ENCODE measurements at regions not wholly inside any gene's neighbourhood (a gene's known extent, or its start where the extent isn't known, plus 50 kb on each side); places are given as distances from the start of the nearest gene placed in this dataset.

DNA sequence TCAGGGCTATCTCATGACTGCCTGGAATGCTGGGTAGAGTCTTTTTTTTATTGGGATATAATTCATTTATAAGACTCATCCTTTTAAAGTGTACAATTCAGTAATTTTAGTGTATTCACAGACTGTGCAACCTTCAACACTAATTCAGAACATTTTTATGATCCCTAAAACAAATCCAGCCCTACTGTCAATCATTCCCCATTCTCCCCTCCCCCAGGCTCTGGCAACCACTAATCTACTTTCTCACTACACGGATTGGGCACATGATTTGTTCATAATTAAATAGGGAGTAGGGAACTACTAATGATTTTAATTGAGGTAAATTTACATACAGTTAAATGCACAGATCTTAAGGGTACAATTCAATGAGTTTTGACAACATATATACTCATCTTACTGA, 225.7 kb downstream of the CDCA7 start:
- no peak for ATAC-seq
- WGBS (ENCODE audit: missing lambda C conversion rate), result 88% methylated on average over 1 of the region's 1 CpG
- DNase-seq (ENCODE audit: low read depth in 1 of 2, low spot score in 1 of 2), result no peak
- Histone ChIP-seq H3K9me3 (no peaks in the 10 kb centered on the region), H3K4me2 (no peak overlapping the region), H3K4me3 (no peak overlapping the region), H3K27ac (no peak overlapping the region), H3K4me1 (0 out of 3 replicates have a peak, but pooled peaks cover 5% of the 10 kb centered on the region)
- CTCF ChIA-PET, result interaction anchor here (0.6 kb wide), 1 partner anchor 743 kb away, joined by 3 read pairs; no protein-coding TSS in a partner anchor
- FAIRE-seq, result no peak
- TF ChIP-seq EHMT2 (IDR thresholded peaks at IDR 0.05; ENCODE audit: low read depth), result no peak
- no peak for TF ChIP-seq HEYL (CRISPR knock-in tag; IDR thresholded peaks at IDR 0.05)
- TF ChIP-seq SREBF2 (IDR thresholded peaks at IDR 0.05), result no peak
- TF ChIP-seq ZC3H11A (IDR thresholded peaks at IDR 0.05), result no peak
- POLR2A ChIA-PET, result no interaction called here

DNA sequence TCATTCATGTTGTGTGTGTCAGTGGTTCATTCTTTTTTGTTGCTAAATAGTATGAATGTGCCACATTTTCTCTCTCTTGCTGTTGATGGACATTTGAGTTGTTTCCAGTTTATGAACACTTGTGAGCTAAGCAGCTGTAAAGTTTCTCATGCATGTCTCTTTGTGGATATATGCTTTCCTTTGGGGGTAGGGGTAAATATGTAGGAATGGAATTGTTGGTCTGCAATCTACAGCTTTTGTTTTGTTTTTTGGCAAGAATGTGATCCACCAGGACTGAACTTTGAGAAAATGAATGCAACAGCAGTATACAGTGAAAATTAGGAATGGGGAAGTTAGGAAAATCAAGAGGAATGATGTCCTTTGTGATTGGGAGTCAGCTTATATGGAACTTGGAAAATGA, 226.3 kb downstream of the CDCA7 start:
- Histone ChIP-seq H3K4me1 (0 out of 3 replicates have a peak, but pooled peaks cover 5% of the 10 kb centered on the region), H3K27ac (no peak overlapping the region), H3K9me3 (no peaks in the 10 kb centered on the region), H3K4me3 (no peak overlapping the region), H3K4me2 (no peak overlapping the region)
- TF ChIP-seq ESRRA (IDR thresholded peaks at IDR 0.05; ENCODE audit: borderline replicate concordance, low read length) (no peak), JUN (IDR thresholded peaks at IDR 0.05) (no peak), BHLHE40 (IDR thresholded peaks at IDR 0.05; ENCODE audit: low read depth, low read length) (no peak), HOXB13 (CRISPR knock-in tag; IDR thresholded peaks at IDR 0.05; ENCODE audit: low read depth) (no peak), TP53 (CRISPR knock-in tag; IDR thresholded peaks at IDR 0.05) (no peak), SREBF2 (IDR thresholded peaks at IDR 0.05) (no peak)
- POLR2A ChIA-PET, result no interaction called here
- DNase-seq (ENCODE audit: low read depth in 1 of 2, low spot score in 1 of 2), result no peak
- no peak for FAIRE-seq
- no peak for ATAC-seq
- CTCF ChIA-PET, result no interaction called here

DNA sequence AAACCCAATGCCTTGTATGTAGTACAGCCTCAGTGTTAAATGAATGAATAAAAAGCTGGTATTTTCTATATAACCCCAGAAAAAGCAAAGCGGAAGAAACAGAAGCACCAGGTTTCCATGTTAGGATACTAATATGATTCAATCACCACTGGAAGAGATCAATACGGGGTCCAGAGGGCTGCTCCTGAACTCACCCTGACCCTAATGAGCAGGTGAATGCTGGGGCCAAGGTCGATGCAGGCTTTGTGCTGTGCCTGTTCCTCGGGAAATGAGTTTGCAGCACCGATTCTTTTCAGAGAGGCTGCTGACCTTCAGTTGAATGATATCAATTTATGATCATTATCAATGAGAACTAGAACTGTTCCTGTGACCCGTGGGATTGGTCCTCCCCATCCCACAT, 228.5 kb downstream of the CDCA7 start:
- H3K27ac ChIP-seq, result no peak overlapping the region
- ChIA-PET POLR2A (no interaction called here), CTCF (interaction anchor here (1.2 kb wide), 1 partner anchor 134 kb away, joined by 3 read pairs; no protein-coding TSS in a partner anchor)
- TF ChIP-seq HOXA7 (CRISPR knock-in tag; IDR thresholded peaks at IDR 0.05) (no peak), JUNB (IDR thresholded peaks at IDR 0.05) (no peak), CHD2 (IDR thresholded peaks at IDR 0.05; ENCODE audit: low read length, partially characterized antibody) (no peak), RARB (CRISPR knock-in tag; IDR thresholded peaks at IDR 0.05) (no peak), RAD21 (conservative IDR thresholded peaks at IDR 0.05 in 1 of 2, IDR thresholded peaks at IDR 0.05 in 1 of 2) (no peak), HDAC2 (IDR thresholded peaks at IDR 0.05) (no peak), ESRRA (IDR thresholded peaks at IDR 0.05; ENCODE audit: borderline replicate concordance, low read length) (no peak), EHF (CRISPR knock-in tag; IDR thresholded peaks at IDR 0.05) (no peak), NFE2L2 (conservative IDR thresholded peaks at IDR 0.05; ENCODE audit: low read length) (no peak), ZC3H11A (IDR thresholded peaks at IDR 0.05) (no peak), SMC3 (IDR thresholded peaks at IDR 0.05) (no peak), PHF8 (IDR thresholded peaks at IDR 0.05; ENCODE audit: borderline replicate concordance, low read depth) (no peak), MAZ (IDR thresholded peaks at IDR 0.05; ENCODE audit: borderline replicate concordance, low read depth, low read length) (no peak), HOXB5 (CRISPR knock-in tag; IDR thresholded peaks at IDR 0.05) (no peak), ZSCAN20 (CRISPR knock-in tag; IDR thresholded peaks at IDR 0.05) (no peak), POLR2AphosphoS2 (conservative IDR thresholded peaks at IDR 0.05; ENCODE audit: low read length) (no peak), RNF2 (IDR thresholded peaks at IDR 0.05; ENCODE audit: borderline replicate concordance, low read depth) (no peak)
- TF ChIP-seq, protein P1, sequence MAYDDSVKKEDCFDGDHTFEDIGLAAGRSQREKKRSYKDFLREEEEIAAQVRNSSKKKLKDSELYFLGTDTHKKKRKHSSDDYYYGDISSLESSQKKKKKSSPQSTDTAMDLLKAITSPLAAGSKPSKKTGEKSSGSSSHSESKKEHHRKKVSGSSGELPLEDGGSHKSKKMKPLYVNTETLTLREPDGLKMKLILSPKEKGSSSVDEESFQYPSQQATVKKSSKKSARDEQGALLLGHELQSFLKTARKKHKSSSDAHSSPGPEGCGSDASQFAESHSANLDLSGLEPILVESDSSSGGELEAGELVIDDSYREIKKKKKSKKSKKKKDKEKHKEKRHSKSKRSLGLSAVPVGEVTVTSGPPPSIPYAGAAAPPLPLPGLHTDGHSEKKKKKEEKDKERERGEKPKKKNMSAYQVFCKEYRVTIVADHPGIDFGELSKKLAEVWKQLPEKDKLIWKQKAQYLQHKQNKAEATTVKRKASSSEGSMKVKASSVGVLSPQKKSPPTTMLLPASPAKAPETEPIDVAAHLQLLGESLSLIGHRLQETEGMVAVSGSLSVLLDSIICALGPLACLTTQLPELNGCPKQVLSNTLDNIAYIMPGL (CRISPR knock-in tag; IDR thresholded peaks at IDR 0.05; ENCODE audit: borderline replicate concordance), result no peak
- TF ChIP-seq, protein P2, sequence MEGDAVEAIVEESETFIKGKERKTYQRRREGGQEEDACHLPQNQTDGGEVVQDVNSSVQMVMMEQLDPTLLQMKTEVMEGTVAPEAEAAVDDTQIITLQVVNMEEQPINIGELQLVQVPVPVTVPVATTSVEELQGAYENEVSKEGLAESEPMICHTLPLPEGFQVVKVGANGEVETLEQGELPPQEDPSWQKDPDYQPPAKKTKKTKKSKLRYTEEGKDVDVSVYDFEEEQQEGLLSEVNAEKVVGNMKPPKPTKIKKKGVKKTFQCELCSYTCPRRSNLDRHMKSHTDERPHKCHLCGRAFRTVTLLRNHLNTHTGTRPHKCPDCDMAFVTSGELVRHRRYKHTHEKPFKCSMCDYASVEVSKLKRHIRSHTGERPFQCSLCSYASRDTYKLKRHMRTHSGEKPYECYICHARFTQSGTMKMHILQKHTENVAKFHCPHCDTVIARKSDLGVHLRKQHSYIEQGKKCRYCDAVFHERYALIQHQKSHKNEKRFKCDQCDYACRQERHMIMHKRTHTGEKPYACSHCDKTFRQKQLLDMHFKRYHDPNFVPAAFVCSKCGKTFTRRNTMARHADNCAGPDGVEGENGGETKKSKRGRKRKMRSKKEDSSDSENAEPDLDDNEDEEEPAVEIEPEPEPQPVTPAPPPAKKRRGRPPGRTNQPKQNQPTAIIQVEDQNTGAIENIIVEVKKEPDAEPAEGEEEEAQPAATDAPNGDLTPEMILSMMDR (IDR thresholded peaks at IDR 0.05), result no peak
- TF ChIP-seq, protein P3, sequence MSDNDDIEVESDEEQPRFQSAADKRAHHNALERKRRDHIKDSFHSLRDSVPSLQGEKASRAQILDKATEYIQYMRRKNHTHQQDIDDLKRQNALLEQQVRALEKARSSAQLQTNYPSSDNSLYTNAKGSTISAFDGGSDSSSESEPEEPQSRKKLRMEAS (IDR thresholded peaks at IDR 0.05), result no peak
- no peak for FAIRE-seq
- no peak overlapping the region for H3K4me3 ChIP-seq
- H3K9me3 ChIP-seq, result no peaks in the 10 kb centered on the region
- no peak for ATAC-seq
- H3K4me2 ChIP-seq, result no peak overlapping the region
- H3K4me1 ChIP-seq, result peaks cover 8% of the 10 kb centered on the region
- DNase-seq (ENCODE audit: low read depth in 1 of 2, low spot score in 1 of 2), result no peak
- WGBS (ENCODE audit: missing lambda C conversion rate), result 60% methylated on average over 6 of the region's 6 CpGs

All from A549 (cell line).